ENCODE measurements at regions not wholly inside any gene's neighbourhood (a gene's known extent, or its start where the extent isn't known, plus 50 kb on each side); places are given as distances from the start of the nearest gene placed in this dataset.

- TF ChIP-seq CTCF (IDR thresholded peaks at IDR 0.05; ENCODE audit: poor library complexity, severe bottlenecking), result no peak
- no peak for TF ChIP-seq MXI1 (conservative IDR thresholded peaks at IDR 0.05; ENCODE audit: poor library complexity, severe bottlenecking)
Measured at GRCh38 chr1:112264010-112264409, 132.0 kb upstream of the CTTNBP2NL start.
